Thoracic aorta (tissue), 2 donors: ENCODE measurements at regions not wholly inside any gene's neighbourhood (a gene's known extent, or its start where the extent isn't known, plus 50 kb on each side); places are given as distances from the start of the nearest gene placed in this dataset.

Experiments used
- ATAC-seq: fragments of 150-250 bp; one replicate; pipeline ENCODE4 v1.8.0; 2017; ENCODE audit warnings: low read depth; ENCODE audit not compliant: insufficient number of reproducible peaks, low FRiP score
- DNase-seq: peaks from one replicate; pipeline ENCODE4 v3.0.0-alpha.2; 2020; ENCODE audit warnings: low spot score
- H3K27ac ChIP-seq, 2 donors: fragments of 200-600 bp; sonication (generic); 1 replicate in 1 of 2; 2 replicates in 1 of 2; pipeline ENCODE4 v1.5.1; 2016; ENCODE audit warnings: mild to moderate bottlenecking in 2 of 2, moderate library complexity in 2 of 2
- H3K27me3 ChIP-seq: fragments of 200-600 bp; sonication (generic); replicated peaks from 2 replicates; pipeline ENCODE4 v1.6.0; 2016; ENCODE audit warnings: mild to moderate bottlenecking; ENCODE audit not compliant: insufficient read depth
- H3K36me3 ChIP-seq: fragments of 200-600 bp; sonication (generic); one replicate; pipeline ENCODE4 v1.5.1; 2016
- H3K4me1 ChIP-seq, 2 donors: fragments of 200-600 bp; sonication (generic); 1 replicate in 1 of 2; 2 replicates in 1 of 2; pipeline versions ENCODE4 v1.5.1 to v1.6.0; 2016; ENCODE audit warnings: low read depth in 2 of 2, mild to moderate bottlenecking in 1 of 2; ENCODE audit not compliant: control insufficient read depth in 1 of 2
- H3K4me3 ChIP-seq: fragments of 200-600 bp; sonication (generic); 2 replicates; pipeline ENCODE4 v1.5.1; 2016; ENCODE audit warnings: mild to moderate bottlenecking
- H3K9me3 ChIP-seq: fragments of 200-600 bp; sonication (generic); 2 replicates; pipeline ENCODE4 v1.5.1; 2016
- TF ChIP-seq, protein P1 (sequence below): fragments of 200-600 bp; sonication (generic); IDR thresholded peaks from one replicate; pipeline ENCODE4 v1.5.1; 2019; ENCODE audit warnings: antibody characterized with exemption

DNA sequence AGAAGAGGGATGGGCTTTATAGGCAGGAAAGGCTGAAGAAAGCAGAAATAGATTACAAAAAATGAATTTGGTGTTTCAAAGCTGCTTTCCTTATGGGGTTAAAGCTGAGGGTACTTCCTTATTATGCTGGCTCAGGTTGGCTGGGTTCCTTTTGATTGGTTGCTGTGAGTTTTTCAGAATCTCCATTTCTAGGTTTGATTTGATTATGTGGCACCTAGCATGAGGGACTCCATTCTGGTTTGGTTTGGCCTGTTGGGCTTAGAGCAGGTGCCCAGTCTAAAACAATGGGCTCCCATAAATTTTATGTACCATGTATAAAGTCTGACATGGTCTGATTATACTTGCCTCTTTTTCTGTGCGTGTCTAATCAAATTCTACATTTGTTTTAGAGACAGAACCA is 362.7 kb downstream of the CXCL12 start:
- TF ChIP-seq, protein P1, sequence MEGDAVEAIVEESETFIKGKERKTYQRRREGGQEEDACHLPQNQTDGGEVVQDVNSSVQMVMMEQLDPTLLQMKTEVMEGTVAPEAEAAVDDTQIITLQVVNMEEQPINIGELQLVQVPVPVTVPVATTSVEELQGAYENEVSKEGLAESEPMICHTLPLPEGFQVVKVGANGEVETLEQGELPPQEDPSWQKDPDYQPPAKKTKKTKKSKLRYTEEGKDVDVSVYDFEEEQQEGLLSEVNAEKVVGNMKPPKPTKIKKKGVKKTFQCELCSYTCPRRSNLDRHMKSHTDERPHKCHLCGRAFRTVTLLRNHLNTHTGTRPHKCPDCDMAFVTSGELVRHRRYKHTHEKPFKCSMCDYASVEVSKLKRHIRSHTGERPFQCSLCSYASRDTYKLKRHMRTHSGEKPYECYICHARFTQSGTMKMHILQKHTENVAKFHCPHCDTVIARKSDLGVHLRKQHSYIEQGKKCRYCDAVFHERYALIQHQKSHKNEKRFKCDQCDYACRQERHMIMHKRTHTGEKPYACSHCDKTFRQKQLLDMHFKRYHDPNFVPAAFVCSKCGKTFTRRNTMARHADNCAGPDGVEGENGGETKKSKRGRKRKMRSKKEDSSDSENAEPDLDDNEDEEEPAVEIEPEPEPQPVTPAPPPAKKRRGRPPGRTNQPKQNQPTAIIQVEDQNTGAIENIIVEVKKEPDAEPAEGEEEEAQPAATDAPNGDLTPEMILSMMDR: no peak
- Histone ChIP-seq H3K27ac (no peak overlapping the region), H3K36me3 (no peaks in the 10 kb centered on the region), H3K27me3 (no peaks in the 10 kb centered on the region), H3K9me3 (no peaks in the 10 kb centered on the region), H3K4me1 (peaks cover 8% of the 10 kb centered on the region in 2 donors), H3K4me3 (no peak overlapping the region)
- DNase-seq (no peak), ATAC-seq (no peak)

DNA sequence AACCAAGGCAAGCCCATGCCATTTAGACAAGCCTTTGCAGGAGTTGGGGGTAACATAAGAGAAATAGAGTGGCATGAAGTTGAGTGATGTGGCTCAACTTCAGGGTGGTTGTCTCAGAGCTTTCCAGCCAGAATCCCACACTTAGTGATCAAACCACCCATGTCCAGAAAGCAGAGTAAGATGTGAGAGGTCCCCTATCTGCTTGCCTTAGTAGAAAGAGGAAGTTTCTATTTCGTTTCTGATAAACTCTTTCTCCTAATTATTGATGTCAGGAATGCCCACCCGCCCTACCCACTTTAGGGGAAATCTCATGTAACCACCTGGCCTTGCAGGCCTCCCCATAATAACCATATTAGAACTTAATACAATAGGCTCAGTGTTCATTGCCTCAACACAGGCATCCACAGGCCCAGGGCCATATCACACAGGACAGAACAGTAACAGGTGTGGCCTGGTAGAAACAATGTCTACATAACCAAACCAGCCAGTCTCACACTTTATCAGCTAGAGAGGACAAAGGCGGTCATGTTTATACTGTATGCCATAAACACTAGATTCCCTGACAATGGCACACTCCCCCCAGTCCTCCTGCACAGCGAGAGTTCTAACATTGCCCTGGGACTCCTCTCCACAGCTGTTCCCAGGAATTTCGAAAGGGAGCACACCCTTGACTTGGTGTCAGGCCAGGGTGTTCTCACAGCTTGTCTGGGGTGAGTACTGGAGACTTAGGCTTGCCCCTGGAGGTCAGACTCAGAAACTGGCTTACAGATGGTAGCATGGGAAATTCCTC is 364.4 kb downstream of the CXCL12 start:
- no peak overlapping the region for H3K27ac ChIP-seq
- H3K4me1 ChIP-seq: peaks cover 13 to 25% of the 10 kb centered on the region in 2 donors
- H3K36me3 ChIP-seq: no peaks in the 10 kb centered on the region
- ATAC-seq (no peak), DNase-seq (no peak)
- no peak overlapping the region for H3K4me3 ChIP-seq
- no peaks in the 10 kb centered on the region for H3K9me3 ChIP-seq
- H3K27me3 ChIP-seq: no peaks in the 10 kb centered on the region
- TF ChIP-seq, protein P1: no peak

DNA sequence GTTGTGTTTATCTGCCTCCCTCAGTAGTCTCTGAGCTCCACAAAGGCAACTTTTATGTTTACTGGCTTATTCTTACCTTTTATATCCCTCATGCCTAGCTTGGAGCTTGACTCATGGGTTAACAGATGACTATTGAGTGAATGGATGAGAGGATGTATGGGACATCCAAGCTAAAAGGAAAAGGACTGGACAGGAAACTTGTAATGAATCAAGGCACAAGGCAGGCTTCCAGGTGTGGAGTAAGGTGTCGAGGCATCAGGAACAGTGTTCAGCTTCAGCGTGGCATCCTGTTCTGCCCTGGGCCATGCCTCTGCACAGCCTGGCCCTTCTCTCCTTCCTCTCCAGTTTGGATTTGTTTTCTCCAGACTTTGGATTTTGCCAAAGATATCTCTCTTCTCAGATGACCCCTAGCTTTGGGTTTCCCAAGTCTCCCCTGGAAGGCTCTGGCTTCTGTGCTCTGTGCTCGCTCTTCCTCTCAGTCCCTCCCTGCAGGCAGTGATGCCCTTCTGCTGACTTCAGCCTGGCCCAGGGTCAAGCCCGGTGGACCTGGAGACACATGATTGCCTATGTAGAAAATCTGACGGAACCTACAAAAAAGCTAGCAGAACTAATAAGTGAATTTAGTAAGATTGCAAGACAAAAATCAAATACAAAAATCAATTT is 367.3 kb downstream of the CXCL12 start:
- H3K36me3 ChIP-seq: no peaks in the 10 kb centered on the region
- H3K4me3 ChIP-seq: no peak overlapping the region
- TF ChIP-seq, protein P1: no peak
- DNase-seq (no peak), ATAC-seq (no peak)
- H3K27me3 ChIP-seq: no peaks in the 10 kb centered on the region
- H3K9me3 ChIP-seq: no peaks in the 10 kb centered on the region
- peaks cover 13 to 36% of the 10 kb centered on the region in 2 donors for H3K4me1 ChIP-seq
- H3K27ac ChIP-seq: peak overlapping the region; percentile 55 to 74

DNA sequence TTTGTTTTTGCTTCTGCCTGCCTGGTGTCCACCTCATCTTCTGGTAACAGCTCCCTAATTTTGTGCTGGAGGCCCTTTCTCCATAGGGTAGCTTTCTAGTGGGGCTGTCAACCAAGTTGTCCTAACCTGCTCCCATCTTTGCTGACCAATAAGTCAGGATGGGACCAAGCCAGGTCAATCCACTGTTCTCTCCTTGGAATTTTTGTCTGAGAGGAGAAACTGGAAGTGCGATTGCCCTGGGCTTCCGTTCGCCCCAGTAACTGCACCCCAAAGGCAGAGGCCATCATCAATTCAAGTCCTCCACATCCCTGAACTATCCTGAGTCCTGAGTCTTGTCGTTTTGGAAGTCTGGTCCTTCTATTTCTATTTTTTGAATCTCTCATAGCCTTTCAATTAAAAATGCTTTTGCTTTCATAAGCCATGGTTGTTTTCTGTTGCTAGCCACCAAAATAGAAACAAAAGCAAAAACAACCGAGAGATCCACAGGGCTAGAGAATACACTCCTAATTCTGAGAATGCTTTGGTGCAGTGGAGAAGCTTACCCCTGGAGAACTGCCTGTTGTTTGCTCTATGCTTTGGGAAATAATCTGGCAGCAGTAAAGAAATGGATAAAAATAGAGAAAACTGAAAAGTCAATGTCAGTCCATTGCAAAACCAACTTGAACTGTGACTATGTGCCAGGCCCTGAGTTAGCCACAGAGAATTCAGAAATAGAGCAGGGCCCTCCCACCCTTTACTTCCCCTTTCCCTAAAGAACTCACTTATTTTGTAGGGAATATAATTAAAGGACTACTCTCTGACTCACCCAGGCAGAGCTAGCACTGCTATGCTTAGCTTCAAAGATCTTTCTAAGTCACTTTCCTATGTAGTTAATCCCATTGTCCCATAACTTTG is 368.1 kb downstream of the CXCL12 start:
- Histone ChIP-seq H3K4me3 (no peak overlapping the region), H3K27me3 (no peaks in the 10 kb centered on the region), H3K9me3 (no peaks in the 10 kb centered on the region), H3K36me3 (no peaks in the 10 kb centered on the region), H3K27ac (peak overlapping the region; percentile 55 to 74), H3K4me1 (peaks cover 13 to 36% of the 10 kb centered on the region in 2 donors)
- ATAC-seq (peak; percentile 32), DNase-seq (no peak)
- TF ChIP-seq, protein P1: no peak
